ENCODE measurements at regions not wholly inside any gene's neighbourhood (a gene's known extent, or its start where the extent isn't known, plus 50 kb on each side); places are given as distances from the start of the nearest gene placed in this dataset.

- no peaks in the 10 kb centered on the region for H3K36me3 ChIP-seq
- intact Hi-C loops (cut with DNase I): no loop called here
Measured at GRCh38 chrX:120750381-120750780, 120.5 kb upstream of the C1GALT1C1 start.

DNA sequence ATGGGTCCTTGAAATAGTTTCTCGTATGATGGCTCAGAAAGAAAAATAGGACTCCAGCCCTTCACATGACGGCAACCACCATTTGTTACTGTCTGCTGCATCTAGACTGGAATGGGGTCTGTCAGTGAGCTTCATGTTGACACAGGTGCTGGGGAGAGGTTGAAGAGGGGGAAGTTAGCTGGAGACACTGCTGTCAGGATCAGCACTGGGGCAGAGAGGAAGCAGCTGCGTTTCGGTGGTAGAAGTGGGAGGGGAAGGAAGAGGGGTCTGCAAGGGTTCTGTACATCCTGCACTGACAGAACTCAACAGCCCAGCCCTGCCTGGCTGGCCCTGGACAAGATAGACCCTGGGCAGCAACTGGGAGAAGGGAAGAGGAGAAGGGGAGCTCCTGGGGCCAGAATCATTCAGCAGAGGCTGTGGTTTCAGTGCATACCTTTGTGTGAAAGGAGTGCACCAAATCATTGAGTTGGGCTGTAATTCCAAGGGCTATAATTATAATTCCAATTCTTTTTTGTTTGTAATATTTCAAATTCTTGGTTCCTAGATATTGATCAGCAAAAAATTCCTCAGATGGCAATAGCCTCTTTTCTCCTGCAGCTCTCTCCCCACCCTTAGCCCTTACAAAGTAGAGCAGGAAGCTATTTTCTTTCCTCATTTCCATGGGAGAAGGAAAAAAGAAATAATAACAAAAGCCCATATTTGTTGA lies 119.4 kb upstream of the C1GALT1C1 start:
- H3K36me3 ChIP-seq: no peaks in the 10 kb centered on the region
- H3K4me1 ChIP-seq: no peaks in the 10 kb centered on the region
- intact Hi-C loops (cut with DNase I): no loop called here
- DNase-seq: no peak
- H3K27ac ChIP-seq: no peak overlapping the region
- peaks cover 0 to 4% (median 0%) of the 10 kb centered on the region in 9 donors for H3K27me3 ChIP-seq
- no peaks in the 10 kb centered on the region for H3K9me3 ChIP-seq
- ATAC-seq: no peak
- H3K4me3 ChIP-seq: no peak overlapping the region
- TF ChIP-seq CTCF (IDR thresholded peaks at IDR 0.05) (no peak), POLR2A (IDR thresholded peaks at IDR 0.05) (no peak)
- WGBS, 4 donors: 15 to 61% (median 34%) methylated on average over 4 of the region's 4 CpGs

More at GRCh38 chrX:120750381-120750780, 120.5 kb upstream of the C1GALT1C1 start:
- no peak for DNase-seq
- 75 to 95% (median 81%) methylated on average over 1 of the region's 1 CpG for WGBS, 4 donors
- Histone ChIP-seq H3K27me3 (peaks cover 0 to 4% (median 0%) of the 10 kb centered on the region in 9 donors), H3K27ac (no peak overlapping the region), H3K4me3 (no peak overlapping the region), H3K9me3 (no peaks in the 10 kb centered on the region), H3K4me1 (no peaks in the 10 kb centered on the region)
- no peak for TF ChIP-seq CTCF (IDR thresholded peaks at IDR 0.05)
- no peak for TF ChIP-seq POLR2A (IDR thresholded peaks at IDR 0.05)
- no peak for ATAC-seq

- TF ChIP-seq CTCF (IDR thresholded peaks at IDR 0.05) (no peak), POLR2A (IDR thresholded peaks at IDR 0.05) (no peak)
- WGBS, 4 donors: 87 to 94% (median 91%) methylated on average over 2 of the region's 2 CpGs
- DNase-seq (no peak), ATAC-seq (no peak)
- no peaks in the 10 kb centered on the region for H3K9me3 ChIP-seq
- peaks cover 0 to 4% (median 0%) of the 10 kb centered on the region in 9 donors for H3K27me3 ChIP-seq
- intact Hi-C loops (cut with DNase I): no loop called here
- no peak overlapping the region for H3K4me3 ChIP-seq
- H3K27ac ChIP-seq: no peak overlapping the region
- no peaks in the 10 kb centered on the region for H3K4me1 ChIP-seq
- H3K36me3 ChIP-seq: no peaks in the 10 kb centered on the region
Measured at GRCh38 chrX:120746153-120746552, 116.3 kb upstream of the C1GALT1C1 start.

GRCh38 chrX:120742946-120743665 lies 113.3 kb upstream of the C1GALT1C1 start:
- no peak for ATAC-seq
- no peaks in the 10 kb centered on the region for H3K4me1 ChIP-seq
- no peak for TF ChIP-seq POLR2A (IDR thresholded peaks at IDR 0.05)
- TF ChIP-seq CTCF (IDR thresholded peaks at IDR 0.05): no peak
- H3K4me3 ChIP-seq: no peak overlapping the region
- peaks cover 0 to 4% (median 0%) of the 10 kb centered on the region in 9 donors for H3K27me3 ChIP-seq
- H3K36me3 ChIP-seq: no peaks in the 10 kb centered on the region
- 56 to 75% (median 64%) methylated on average over 5 of the region's 5 CpGs for WGBS, 4 donors
- intact Hi-C loops (cut with DNase I): no loop called here
- no peak for DNase-seq
- H3K9me3 ChIP-seq: no peaks in the 10 kb centered on the region
- no peak overlapping the region for H3K27ac ChIP-seq
